ENCODE measurements at regions not wholly inside any gene's neighbourhood (a gene's known extent, or its start where the extent isn't known, plus 50 kb on each side); places are given as distances from the start of the nearest gene placed in this dataset.
"Not testable (repeated sequence)": the region's sequence is repeated elsewhere in the genome, so short reads cannot be mapped to it uniquely, and the experiment has no call there.

GRCh38 chr3:8312685-8313084 is 188.9 kb upstream of the LMCD1 start:
- no peak for DNase-seq (ENCODE audit: low read depth)
- TF ChIP-seq CTCF (conservative IDR thresholded peaks at IDR 0.05; ENCODE audit: low read depth, low read length) = no peak
- H3K4me3 ChIP-seq (ENCODE audit: low read depth, low read length) = no peak overlapping the region

GRCh38 chr3:8313560-8314267 is 187.9 kb upstream of the LMCD1 start:
- DNase-seq (ENCODE audit: low read depth) = no peak
- no peak for TF ChIP-seq CTCF (conservative IDR thresholded peaks at IDR 0.05; ENCODE audit: low read depth, low read length)
- H3K4me3 ChIP-seq (ENCODE audit: low read depth, low read length) = no peak overlapping the region

- DNase-seq (ENCODE audit: low read depth); H3K4me3 ChIP-seq (ENCODE audit: low read depth, low read length): not testable (repeated sequence)
Observed at GRCh38 chr3:8315526-8315925, 186.1 kb upstream of the LMCD1 start.

GRCh38 chr3:8317661-8318649 is 183.7 kb upstream of the LMCD1 start:
- no peak for DNase-seq (ENCODE audit: low read depth)
- TF ChIP-seq CTCF (conservative IDR thresholded peaks at IDR 0.05; ENCODE audit: low read depth, low read length) = no peak
- no peak overlapping the region for H3K4me3 ChIP-seq (ENCODE audit: low read depth, low read length)

- H3K4me3 ChIP-seq (ENCODE audit: low read depth, low read length) = no peak overlapping the region
- peak; percentile 48 for DNase-seq (ENCODE audit: low read depth)
- no peak for TF ChIP-seq CTCF (conservative IDR thresholded peaks at IDR 0.05; ENCODE audit: low read depth, low read length)
Observed at GRCh38 chr3:8319935-8320634, 181.5 kb upstream of the LMCD1 start.

GRCh38 chr3:8320711-8321458 is 180.7 kb upstream of the LMCD1 start:
- no peak for DNase-seq (ENCODE audit: low read depth)
- H3K4me3 ChIP-seq (ENCODE audit: low read depth, low read length) = no peak overlapping the region
- TF ChIP-seq CTCF (conservative IDR thresholded peaks at IDR 0.05; ENCODE audit: low read depth, low read length) = no peak

Data from epithelial cell of proximal tubule (primary cell).